ENCODE measurements at regions not wholly inside any gene's neighbourhood (a gene's known extent, or its start where the extent isn't known, plus 50 kb on each side); places are given as distances from the start of the nearest gene placed in this dataset.

DNA sequence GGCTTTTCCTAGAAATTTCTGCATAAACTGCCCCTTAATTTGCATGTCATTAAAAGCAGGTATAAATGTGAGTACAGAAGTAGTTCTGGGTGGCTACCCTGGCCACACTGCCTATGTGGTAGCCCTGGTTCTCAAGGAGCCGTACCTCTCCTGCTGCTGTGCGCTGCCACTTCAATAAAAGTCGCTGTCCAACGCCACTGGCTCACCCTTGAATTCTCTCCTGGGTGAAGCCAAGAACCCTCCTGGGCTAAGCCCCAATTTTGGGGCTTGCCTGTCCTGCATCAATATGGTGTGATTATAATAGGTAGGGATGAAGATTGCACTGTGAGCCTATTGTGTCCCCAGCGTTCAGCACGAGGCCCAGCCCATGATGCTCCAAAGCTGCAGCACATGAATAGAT lies 65.6 kb upstream of the C1orf174 start:
- Histone ChIP-seq H3K9me3 (no peaks in the 10 kb centered on the region), H3K4me1 (ENCODE audit: control insufficient read depth in 1 of 2, insufficient read depth in 1 of 2, low read depth in 1 of 2, low read length in 1 of 2) (no peaks in the 10 kb centered on the region), H3K36me3 (no peaks in the 10 kb centered on the region), H3K4me3 (ENCODE audit: low read depth in 1 of 2, low read length in 1 of 2) (no peak overlapping the region), H3K27ac (no peak overlapping the region), H3K27me3 (no peaks in the 10 kb centered on the region)
- TF ChIP-seq, protein P1, sequence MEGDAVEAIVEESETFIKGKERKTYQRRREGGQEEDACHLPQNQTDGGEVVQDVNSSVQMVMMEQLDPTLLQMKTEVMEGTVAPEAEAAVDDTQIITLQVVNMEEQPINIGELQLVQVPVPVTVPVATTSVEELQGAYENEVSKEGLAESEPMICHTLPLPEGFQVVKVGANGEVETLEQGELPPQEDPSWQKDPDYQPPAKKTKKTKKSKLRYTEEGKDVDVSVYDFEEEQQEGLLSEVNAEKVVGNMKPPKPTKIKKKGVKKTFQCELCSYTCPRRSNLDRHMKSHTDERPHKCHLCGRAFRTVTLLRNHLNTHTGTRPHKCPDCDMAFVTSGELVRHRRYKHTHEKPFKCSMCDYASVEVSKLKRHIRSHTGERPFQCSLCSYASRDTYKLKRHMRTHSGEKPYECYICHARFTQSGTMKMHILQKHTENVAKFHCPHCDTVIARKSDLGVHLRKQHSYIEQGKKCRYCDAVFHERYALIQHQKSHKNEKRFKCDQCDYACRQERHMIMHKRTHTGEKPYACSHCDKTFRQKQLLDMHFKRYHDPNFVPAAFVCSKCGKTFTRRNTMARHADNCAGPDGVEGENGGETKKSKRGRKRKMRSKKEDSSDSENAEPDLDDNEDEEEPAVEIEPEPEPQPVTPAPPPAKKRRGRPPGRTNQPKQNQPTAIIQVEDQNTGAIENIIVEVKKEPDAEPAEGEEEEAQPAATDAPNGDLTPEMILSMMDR (IDR thresholded peaks at IDR 0.05) = no peak

DNA sequence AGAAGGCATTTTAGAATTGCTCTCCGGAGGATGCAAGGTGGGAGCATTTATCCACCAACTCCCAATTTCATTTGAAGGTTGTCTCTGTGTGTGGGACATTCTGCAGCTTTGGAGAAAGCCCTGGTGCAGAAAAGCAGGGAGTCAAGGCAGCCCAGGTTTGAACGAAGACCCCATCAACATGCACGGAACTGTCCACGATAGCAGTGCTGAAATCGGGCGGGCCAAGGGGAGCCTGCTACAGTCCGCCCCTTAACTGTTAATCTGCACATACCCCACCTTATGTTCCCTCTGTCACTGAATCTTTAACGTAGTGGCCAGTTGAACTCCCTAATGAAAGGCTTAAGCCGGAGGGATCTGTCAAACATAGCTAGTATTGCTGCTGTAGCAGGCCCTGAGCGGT lies 68.8 kb upstream of the C1orf174 start:
- Histone ChIP-seq H3K27me3 (no peaks in the 10 kb centered on the region), H3K4me3 (ENCODE audit: low read depth in 1 of 2, low read length in 1 of 2) (no peak overlapping the region), H3K36me3 (no peaks in the 10 kb centered on the region), H3K4me1 (ENCODE audit: control insufficient read depth in 1 of 2, insufficient read depth in 1 of 2, low read depth in 1 of 2, low read length in 1 of 2) (no peaks in the 10 kb centered on the region), H3K27ac (no peak overlapping the region), H3K9me3 (no peaks in the 10 kb centered on the region)
- TF ChIP-seq, protein P1 (IDR thresholded peaks at IDR 0.05) = no peak

DNA sequence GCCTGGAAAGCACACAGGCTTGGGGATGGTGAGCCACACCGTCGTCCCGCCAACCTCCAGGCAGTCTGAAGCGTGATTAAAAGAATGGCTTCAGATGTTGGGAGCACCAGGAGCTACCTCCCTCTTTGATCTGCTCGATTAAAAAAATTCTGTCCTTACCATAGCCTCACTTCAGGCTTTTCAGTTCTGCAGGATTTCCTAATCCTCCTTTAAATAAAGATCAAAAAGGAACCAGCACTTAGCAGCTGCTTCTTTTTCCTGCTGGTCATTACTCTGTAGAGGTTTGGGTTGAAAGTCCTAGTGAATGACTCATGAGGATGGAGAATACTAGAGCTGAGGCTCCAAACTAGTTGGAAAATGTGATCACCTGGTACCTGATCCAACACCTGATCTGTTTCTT lies 71.9 kb upstream of the C1orf174 start:
- Histone ChIP-seq H3K4me1 (ENCODE audit: control insufficient read depth in 1 of 2, insufficient read depth in 1 of 2, low read depth in 1 of 2, low read length in 1 of 2) (no peaks in the 10 kb centered on the region), H3K9me3 (no peaks in the 10 kb centered on the region), H3K36me3 (no peaks in the 10 kb centered on the region), H3K27ac (no peak overlapping the region), H3K4me3 (ENCODE audit: low read depth in 1 of 2, low read length in 1 of 2) (no peak overlapping the region), H3K27me3 (no peaks in the 10 kb centered on the region)
- TF ChIP-seq, protein P1 (IDR thresholded peaks at IDR 0.05) = no peak

DNA sequence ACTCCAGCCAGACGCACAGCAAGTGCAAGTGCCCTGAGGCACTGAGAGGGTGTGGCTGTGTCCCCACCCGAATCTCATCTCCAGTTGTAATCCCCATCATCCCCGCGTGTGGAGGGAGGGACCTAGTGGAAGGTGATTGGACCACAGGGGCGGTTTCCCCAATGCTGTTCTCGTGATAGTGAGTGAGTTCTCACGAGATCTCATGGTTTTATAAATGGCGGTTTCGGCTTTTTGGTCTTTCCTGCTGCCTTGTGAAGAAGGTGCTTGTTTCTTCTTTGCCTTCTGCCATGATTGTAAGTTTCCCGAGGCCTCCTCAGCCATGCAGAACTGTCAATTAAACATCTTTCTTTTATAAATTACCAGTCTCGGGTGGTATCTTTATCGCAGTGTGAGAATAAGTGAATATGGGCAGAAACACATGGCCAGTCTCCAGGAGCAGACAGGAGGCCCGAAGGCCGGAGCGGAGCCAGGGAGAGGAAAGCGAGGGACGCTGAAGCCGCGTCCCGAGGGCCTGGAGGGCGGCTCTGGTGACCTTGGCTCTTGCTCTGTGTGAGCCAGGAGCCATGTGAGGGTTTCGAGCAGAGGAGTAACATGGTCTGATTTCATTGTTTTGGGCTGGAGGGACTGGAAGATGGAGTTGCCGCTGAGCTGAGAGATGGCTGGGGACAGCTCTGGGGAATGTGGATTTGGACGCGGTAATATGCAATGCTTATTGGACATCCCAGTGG lies 76.0 kb upstream of the C1orf174 start:
- Histone ChIP-seq H3K4me3 (ENCODE audit: low read depth in 1 of 2, low read length in 1 of 2) (no peak overlapping the region), H3K27me3 (peaks cover 4% of the 10 kb centered on the region), H3K27ac (no peak overlapping the region), H3K4me1 (ENCODE audit: control insufficient read depth in 1 of 2, insufficient read depth in 1 of 2, low read depth in 1 of 2, low read length in 1 of 2) (no peaks in the 10 kb centered on the region), H3K36me3 (no peaks in the 10 kb centered on the region), H3K9me3 (no peaks in the 10 kb centered on the region)
- TF ChIP-seq, protein P1 (IDR thresholded peaks at IDR 0.05) = no peak

DNA sequence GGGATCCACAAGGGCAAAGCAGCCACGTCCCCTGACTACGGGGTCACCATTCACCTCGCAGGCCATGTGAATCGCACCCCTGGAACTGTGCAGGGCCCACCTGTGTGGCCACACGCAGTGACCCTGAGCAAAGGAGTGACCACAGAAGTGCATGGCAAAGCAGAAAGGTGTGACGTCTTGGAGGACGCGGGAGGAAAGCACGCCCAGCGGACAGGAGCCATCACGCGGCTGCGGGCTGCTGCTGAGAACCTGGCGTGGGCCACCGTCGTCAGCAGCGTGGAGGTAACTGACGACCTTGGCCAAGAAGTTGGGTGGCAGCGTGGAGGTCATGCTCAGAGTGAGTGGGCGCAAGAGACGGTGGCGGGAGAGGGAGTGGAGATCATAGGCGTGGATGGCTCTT lies 76.7 kb upstream of the C1orf174 start:
- Histone ChIP-seq H3K27ac (no peak overlapping the region), H3K4me3 (ENCODE audit: low read depth in 1 of 2, low read length in 1 of 2) (no peak overlapping the region), H3K27me3 (peaks cover 7% of the 10 kb centered on the region), H3K9me3 (no peaks in the 10 kb centered on the region), H3K36me3 (no peaks in the 10 kb centered on the region), H3K4me1 (ENCODE audit: control insufficient read depth in 1 of 2, insufficient read depth in 1 of 2, low read depth in 1 of 2, low read length in 1 of 2) (no peaks in the 10 kb centered on the region)
- TF ChIP-seq, protein P1 (IDR thresholded peaks at IDR 0.05) = no peak

All from neutrophil (primary cell).